Left lung (tissue), 4 donors: ENCODE measurements at regions not wholly inside any gene's neighbourhood (a gene's known extent, or its start where the extent isn't known, plus 50 kb on each side); places are given as distances from the start of the nearest gene placed in this dataset.

Experiments used
- ATAC-seq: fragments of 200-7000 bp; cut with Tn5 transposase; one replicate; pipeline ENCODE4 v1.9.1; 2020; ENCODE audit warnings: moderate library complexity
- DNase-seq, 4 donors: peaks; one replicate each; pipeline ENCODE4 v3.0.0-alpha.2; 2013 to 2020
- H3K27ac ChIP-seq, 2 donors: fragments of 200-600 bp; sonication (generic) in 1 of 2; one replicate each; pipeline versions ENCODE4 v1.5.0 to v1.8.0; 2020 to 2021
- H3K27me3 ChIP-seq, 2 donors: fragments of 200-600 bp; sonication (generic) in 1 of 2; one replicate each; pipeline versions ENCODE4 v1.5.0 to v1.8.0; 2020 to 2021
- H3K36me3 ChIP-seq, 2 donors: fragments of 200-600 bp; sonication (generic) in 1 of 2; one replicate each; pipeline versions ENCODE4 v1.5.0 to v1.8.0; 2020 to 2021
- H3K4me1 ChIP-seq, 2 donors: fragments of 200-600 bp; one replicate each; pipeline ENCODE4 v1.8.0; 2021
- H3K4me3 ChIP-seq, 2 donors: fragments of 200-600 bp; sonication (generic) in 1 of 2; one replicate each; pipeline versions ENCODE4 v1.5.0 to v1.8.0; 2020 to 2021; ENCODE audit warnings: mild to moderate bottlenecking in 1 of 2
- H3K9me3 ChIP-seq, 2 donors: fragments of 200-600 bp; sonication (generic) in 1 of 2; one replicate each; pipeline versions ENCODE4 v1.5.0 to v1.8.0; 2020 to 2021
- intact Hi-C, 2 donors: fragments of 100-400 bp; cut with DNase I; formaldehyde crosslinking; loops; one replicate each; pipeline versions ENCODE4 v1.11.2 to v1.14.2; 2022
- TF ChIP-seq, protein P1 (sequence below), 2 donors: fragments of 200-600 bp; sonication (generic) in 1 of 2; IDR thresholded peaks; one replicate each; pipeline versions ENCODE4 v1.5.0 to v1.8.0; 2021; ENCODE audit warnings: antibody characterized with exemption in 2 of 2
- donor health status: DM: no; HTN: yes; CAD: no.
- donor health status: DM: no; HTN: no; CAD: no.

DNA sequence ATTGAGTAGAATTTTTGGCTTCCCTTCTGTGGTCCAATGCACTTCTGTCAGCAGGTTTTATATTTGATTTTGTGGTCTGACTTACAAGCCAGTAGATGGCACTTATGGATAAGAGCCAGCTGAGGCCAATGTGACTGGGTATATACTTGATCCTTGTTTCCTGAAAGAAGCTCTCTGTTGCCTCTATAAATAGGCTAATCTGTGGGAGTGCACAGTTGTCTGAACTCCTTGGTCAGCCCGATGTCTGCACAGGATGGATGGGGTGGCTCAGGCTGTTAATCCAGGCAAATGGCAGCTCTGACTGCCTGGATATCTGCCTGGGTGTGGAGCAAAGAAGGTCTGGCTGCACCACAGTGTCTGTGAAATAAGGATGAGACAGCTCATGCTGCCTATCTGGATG is 1183.7 kb upstream of the PRMT6 start:
- TF ChIP-seq, protein P1, sequence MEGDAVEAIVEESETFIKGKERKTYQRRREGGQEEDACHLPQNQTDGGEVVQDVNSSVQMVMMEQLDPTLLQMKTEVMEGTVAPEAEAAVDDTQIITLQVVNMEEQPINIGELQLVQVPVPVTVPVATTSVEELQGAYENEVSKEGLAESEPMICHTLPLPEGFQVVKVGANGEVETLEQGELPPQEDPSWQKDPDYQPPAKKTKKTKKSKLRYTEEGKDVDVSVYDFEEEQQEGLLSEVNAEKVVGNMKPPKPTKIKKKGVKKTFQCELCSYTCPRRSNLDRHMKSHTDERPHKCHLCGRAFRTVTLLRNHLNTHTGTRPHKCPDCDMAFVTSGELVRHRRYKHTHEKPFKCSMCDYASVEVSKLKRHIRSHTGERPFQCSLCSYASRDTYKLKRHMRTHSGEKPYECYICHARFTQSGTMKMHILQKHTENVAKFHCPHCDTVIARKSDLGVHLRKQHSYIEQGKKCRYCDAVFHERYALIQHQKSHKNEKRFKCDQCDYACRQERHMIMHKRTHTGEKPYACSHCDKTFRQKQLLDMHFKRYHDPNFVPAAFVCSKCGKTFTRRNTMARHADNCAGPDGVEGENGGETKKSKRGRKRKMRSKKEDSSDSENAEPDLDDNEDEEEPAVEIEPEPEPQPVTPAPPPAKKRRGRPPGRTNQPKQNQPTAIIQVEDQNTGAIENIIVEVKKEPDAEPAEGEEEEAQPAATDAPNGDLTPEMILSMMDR (IDR thresholded peaks at IDR 0.05): no peak
- H3K27ac ChIP-seq: no peak overlapping the region
- H3K27me3 ChIP-seq: no peaks in the 10 kb centered on the region
- DNase-seq: no peak
- intact Hi-C loops: no loop called here
- H3K9me3 ChIP-seq: peaks cover 0 to 2% of the 10 kb centered on the region in 2 donors
- ATAC-seq: no peak
- H3K4me1 ChIP-seq: no peaks in the 10 kb centered on the region
- H3K36me3 ChIP-seq: no peaks in the 10 kb centered on the region
- H3K4me3 ChIP-seq: no peak overlapping the region

DNA sequence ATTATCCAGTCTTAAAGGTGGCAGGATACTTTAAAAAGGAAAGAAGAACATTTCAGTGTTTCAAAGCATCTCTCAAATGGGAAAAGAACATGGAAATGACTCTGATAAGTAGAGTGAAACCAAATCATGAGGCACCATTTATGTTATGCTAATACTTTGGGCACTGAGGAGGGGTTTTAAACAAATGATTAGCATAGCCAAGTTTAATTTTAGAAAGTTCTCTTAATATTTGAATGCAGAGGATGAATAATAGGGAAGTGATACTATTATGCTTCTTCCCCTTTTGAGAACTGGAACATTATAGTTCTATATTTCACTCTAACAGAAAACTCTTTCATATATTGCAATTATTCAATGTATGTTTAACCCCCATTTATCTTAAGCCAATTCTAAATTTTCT is 1181.9 kb upstream of the PRMT6 start:
- Histone ChIP-seq H3K27me3 (no peaks in the 10 kb centered on the region), H3K4me1 (no peaks in the 10 kb centered on the region), H3K27ac (no peak overlapping the region), H3K9me3 (peaks cover 0 to 2% of the 10 kb centered on the region in 2 donors), H3K36me3 (no peaks in the 10 kb centered on the region), H3K4me3 (no peak overlapping the region)
- DNase-seq (no peak), ATAC-seq (no peak)
- TF ChIP-seq, protein P1 (IDR thresholded peaks at IDR 0.05): no peak
- intact Hi-C loops: no loop called here

DNA sequence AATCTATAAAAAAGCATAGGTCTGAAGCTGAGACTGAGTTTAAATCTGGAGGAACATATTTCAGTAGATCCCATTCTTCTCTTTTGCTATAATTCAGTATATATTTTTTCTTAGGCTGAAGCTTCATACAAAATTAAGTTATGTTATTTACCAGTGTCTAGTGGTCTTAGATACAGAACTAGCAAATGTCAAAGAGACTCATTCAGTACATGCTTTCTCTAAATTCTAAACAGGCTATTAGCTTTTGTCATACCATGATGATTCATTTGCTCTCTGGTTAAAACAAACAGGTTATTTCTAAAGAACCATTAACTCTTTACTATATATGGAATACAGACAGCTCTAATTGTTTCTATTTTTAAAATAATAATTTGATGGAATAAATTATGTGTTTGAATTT is 1170.2 kb upstream of the PRMT6 start:
- intact Hi-C loops: no loop called here
- TF ChIP-seq, protein P1 (IDR thresholded peaks at IDR 0.05): no peak
- H3K27ac ChIP-seq: no peak overlapping the region
- ATAC-seq (no peak), DNase-seq (no peak)
- no peak overlapping the region for H3K4me3 ChIP-seq
- no peaks in the 10 kb centered on the region for H3K36me3 ChIP-seq
- H3K27me3 ChIP-seq: no peaks in the 10 kb centered on the region
- H3K9me3 ChIP-seq: peaks cover 0 to 7% of the 10 kb centered on the region in 2 donors
- H3K4me1 ChIP-seq: no peaks in the 10 kb centered on the region

GRCh38 chr1:105891308-105891707 is 1165.2 kb upstream of the PRMT6 start:
- Histone ChIP-seq H3K4me3 (no peak overlapping the region), H3K36me3 (no peaks in the 10 kb centered on the region), H3K4me1 (no peaks in the 10 kb centered on the region), H3K9me3 (peaks cover 0 to 10% of the 10 kb centered on the region in 2 donors), H3K27ac (no peak overlapping the region), H3K27me3 (no peaks in the 10 kb centered on the region)
- ATAC-seq (no peak), DNase-seq (no peak)
- intact Hi-C loops: no loop called here
- TF ChIP-seq, protein P1 (IDR thresholded peaks at IDR 0.05): no peak

DNA sequence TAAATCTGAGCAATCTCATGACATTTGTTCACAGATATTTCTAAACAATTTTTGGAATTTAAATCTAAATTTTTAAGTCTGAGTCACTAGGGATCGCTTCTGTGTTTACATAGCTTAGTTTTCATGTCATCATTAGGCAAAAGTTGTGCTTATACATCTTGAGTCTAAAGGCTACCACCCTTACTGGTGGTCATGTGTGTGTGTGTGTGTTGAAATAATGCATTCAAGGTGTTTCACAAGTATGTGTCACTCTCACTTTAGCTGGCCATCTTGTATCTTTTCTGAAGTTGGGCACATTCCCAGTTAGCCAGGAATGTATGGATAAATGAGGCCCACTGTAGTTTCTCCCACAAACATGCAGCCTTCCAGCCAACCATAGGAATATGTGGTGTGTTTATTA is 1162.5 kb upstream of the PRMT6 start:
- H3K4me1 ChIP-seq: no peaks in the 10 kb centered on the region
- intact Hi-C loops: no loop called here
- no peak for DNase-seq
- H3K36me3 ChIP-seq: no peaks in the 10 kb centered on the region
- no peak overlapping the region for H3K4me3 ChIP-seq
- peaks cover 0 to 19% of the 10 kb centered on the region in 2 donors for H3K9me3 ChIP-seq
- TF ChIP-seq, protein P1 (IDR thresholded peaks at IDR 0.05): no peak
- no peaks in the 10 kb centered on the region for H3K27me3 ChIP-seq
- no peak for ATAC-seq
- no peak overlapping the region for H3K27ac ChIP-seq
